Mucosa of descending colon (tissue), 3 donors: ENCODE measurements at regions not wholly inside any gene's neighbourhood (a gene's known extent, or its start where the extent isn't known, plus 50 kb on each side); places are given as distances from the start of the nearest gene placed in this dataset.

ENCODE experiments used
- ATAC-seq: fragments of 200-7000 bp; cut with Tn5 transposase; one replicate; pipeline ENCODE4 v1.9.1; 2020; ENCODE audit warnings: mild to moderate bottlenecking, moderate library complexity
- DNase-seq, 3 donors: peaks; one replicate each; pipeline ENCODE4 v3.0.0-alpha.2; 2020
- H3K36me3 ChIP-seq: fragments of 200-600 bp; one replicate; pipeline ENCODE4 v1.8.0; 2021; ENCODE audit warnings: low read depth, mild to moderate bottlenecking
- H3K4me1 ChIP-seq: fragments of 200-600 bp; one replicate; pipeline ENCODE4 v1.8.0; 2021; ENCODE audit warnings: low read depth, mild to moderate bottlenecking
- H3K4me3 ChIP-seq: fragments of 200-600 bp; one replicate; pipeline ENCODE4 v1.8.0; 2021; ENCODE audit warnings: mild to moderate bottlenecking
- H3K9me3 ChIP-seq: fragments of 200-600 bp; one replicate; pipeline ENCODE4 v1.8.0; 2021; ENCODE audit warnings: mild to moderate bottlenecking
- intact Hi-C, 2 donors: fragments of 100-400 bp; cut with DNase I in 1 of 2; cut with micrococcal nuclease in 1 of 2; formaldehyde crosslinking; loops; one replicate each; pipeline versions ENCODE4 v1.11.0 to v1.11.1; 2022; cut with DNase I, micrococcal nuclease
- TF ChIP-seq, protein P1 (sequence below): fragments of 200-600 bp; IDR thresholded peaks from one replicate; pipeline ENCODE4 v1.8.0; 2022; ENCODE audit warnings: antibody characterized with exemption, mild to moderate bottlenecking
- donor health status: DM: no; HTN: no; CAD: no; lungs with moderate emphysema.
- donor health status: DM: no; HTN: no; CAD: no.
- donor health status: DM: no; HTN: yes; CAD: no.

DNA sequence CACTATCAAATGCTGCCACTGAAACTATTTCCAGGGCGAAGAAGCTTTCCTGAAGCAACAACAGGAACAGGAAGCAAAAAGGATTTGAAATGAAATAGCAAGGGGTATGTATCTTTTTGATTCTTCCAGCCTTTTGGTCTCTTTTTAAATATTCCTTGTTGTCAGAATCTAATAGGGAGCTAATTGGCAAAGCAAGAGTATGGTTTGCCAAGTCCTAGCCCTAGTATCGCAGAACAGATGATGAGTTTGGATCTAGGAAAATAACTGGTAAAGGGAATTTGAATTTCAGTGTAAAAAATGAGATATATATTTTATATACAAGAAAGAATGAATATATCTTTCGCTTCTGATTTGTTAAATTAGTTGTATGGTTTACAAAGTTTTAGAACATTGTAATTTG lies 252.5 kb downstream of the ANKRD7 start:
- no peak overlapping the region for H3K4me3 ChIP-seq
- no peaks in the 10 kb centered on the region for H3K4me1 ChIP-seq
- no peaks in the 10 kb centered on the region for H3K36me3 ChIP-seq
- intact Hi-C loops: no loop called here
- TF ChIP-seq, protein P1, sequence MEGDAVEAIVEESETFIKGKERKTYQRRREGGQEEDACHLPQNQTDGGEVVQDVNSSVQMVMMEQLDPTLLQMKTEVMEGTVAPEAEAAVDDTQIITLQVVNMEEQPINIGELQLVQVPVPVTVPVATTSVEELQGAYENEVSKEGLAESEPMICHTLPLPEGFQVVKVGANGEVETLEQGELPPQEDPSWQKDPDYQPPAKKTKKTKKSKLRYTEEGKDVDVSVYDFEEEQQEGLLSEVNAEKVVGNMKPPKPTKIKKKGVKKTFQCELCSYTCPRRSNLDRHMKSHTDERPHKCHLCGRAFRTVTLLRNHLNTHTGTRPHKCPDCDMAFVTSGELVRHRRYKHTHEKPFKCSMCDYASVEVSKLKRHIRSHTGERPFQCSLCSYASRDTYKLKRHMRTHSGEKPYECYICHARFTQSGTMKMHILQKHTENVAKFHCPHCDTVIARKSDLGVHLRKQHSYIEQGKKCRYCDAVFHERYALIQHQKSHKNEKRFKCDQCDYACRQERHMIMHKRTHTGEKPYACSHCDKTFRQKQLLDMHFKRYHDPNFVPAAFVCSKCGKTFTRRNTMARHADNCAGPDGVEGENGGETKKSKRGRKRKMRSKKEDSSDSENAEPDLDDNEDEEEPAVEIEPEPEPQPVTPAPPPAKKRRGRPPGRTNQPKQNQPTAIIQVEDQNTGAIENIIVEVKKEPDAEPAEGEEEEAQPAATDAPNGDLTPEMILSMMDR: no peak
- DNase-seq: no peak
- peaks cover 8% of the 10 kb centered on the region for H3K9me3 ChIP-seq
- ATAC-seq: no peak

DNA sequence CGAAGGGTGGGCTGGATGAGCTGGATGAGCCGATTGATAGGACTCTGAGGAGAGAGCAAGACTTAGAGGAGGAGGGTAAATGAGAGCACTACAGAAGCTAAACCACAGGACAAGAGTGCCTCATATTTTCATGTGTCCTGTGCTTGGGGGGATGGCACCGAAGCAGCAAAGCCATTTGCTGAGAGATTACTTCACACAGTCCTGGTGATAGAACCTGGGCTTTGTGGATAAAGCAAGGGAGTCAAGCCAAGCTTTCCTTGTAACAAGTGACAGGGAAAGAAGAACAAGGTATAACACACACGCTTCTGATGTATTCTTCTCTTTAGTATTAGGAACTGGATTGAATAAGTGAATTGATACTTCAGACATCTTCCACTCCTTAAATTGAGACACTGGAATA lies 253.7 kb downstream of the ANKRD7 start:
- H3K4me3 ChIP-seq: no peak overlapping the region
- no peaks in the 10 kb centered on the region for H3K4me1 ChIP-seq
- DNase-seq (no peak), ATAC-seq (no peak)
- TF ChIP-seq, protein P1: no peak
- peaks cover 8% of the 10 kb centered on the region for H3K9me3 ChIP-seq
- H3K36me3 ChIP-seq: no peaks in the 10 kb centered on the region
- intact Hi-C loops: no loop called here

DNA sequence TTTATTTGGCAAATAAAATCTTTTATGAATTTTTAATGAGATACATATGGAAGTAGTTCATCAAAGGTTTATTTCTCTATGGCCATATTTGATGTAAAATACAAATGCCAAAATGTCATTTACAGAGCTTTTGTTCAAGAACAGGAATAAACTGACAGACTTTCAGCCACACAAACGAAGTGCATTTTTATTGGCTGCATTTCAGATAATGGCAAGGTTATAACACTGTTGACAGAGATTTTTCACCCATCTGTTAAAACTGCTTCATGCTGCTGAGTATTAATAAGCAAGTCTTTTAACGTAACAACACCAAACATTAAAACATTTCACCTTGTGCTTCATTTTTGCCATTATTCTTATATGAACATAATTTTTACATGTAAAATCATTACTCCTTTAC lies 254.4 kb downstream of the ANKRD7 start:
- no peak for DNase-seq
- ATAC-seq: no peak
- intact Hi-C loops: no loop called here
- no peak overlapping the region for H3K4me3 ChIP-seq
- H3K36me3 ChIP-seq: no peaks in the 10 kb centered on the region
- TF ChIP-seq, protein P1: no peak
- H3K9me3 ChIP-seq: peaks cover 8% of the 10 kb centered on the region
- H3K4me1 ChIP-seq: no peaks in the 10 kb centered on the region

DNA sequence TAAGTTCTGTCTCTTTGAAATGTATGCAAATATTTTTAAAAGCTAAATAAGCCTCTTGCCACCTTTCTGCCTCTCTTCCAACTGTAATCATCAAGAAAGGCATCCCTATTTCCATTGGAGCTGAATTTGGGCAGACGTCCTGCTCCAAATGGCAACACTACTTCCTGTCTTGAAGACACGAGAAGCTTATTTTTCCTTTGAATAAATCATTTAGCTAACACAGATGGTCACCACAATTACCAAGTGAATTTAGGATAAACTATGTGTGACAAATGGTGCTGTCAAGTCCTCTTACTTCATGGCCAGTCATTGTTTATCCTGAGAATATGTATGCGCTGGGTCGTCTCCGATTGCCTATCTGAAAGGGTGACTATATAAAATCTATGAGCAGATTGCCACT lies 268.0 kb downstream of the ANKRD7 start:
- H3K36me3 ChIP-seq: no peaks in the 10 kb centered on the region
- no peak for DNase-seq
- TF ChIP-seq, protein P1: no peak
- intact Hi-C loops: no loop called here
- no peaks in the 10 kb centered on the region for H3K4me1 ChIP-seq
- H3K9me3 ChIP-seq: no peaks in the 10 kb centered on the region
- ATAC-seq: no peak
- no peak overlapping the region for H3K4me3 ChIP-seq

DNA sequence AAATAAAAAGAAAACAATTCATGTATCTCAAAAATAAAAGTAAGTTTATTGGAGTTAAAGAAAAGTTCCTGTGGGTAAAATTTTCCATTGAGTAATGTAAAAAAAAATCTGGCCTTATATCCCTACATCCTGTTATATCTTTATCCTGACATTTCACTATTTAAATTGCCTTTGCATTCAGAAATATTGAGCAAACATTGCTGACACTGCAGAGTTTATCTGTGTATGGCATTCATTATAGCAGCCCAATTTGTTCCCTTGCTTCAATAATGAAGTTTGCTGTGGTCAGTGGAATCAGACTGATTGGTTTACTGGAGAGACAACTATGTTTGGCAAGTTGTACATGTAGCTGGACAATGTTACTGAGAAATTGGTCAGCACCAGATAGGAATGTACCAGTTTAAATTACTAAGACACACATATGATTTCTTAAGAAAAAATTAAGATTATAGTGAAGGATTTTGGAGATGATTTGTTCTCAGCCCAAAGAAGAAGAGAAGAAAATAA lies 271.7 kb downstream of the ANKRD7 start:
- TF ChIP-seq, protein P1: no peak
- Histone ChIP-seq H3K4me3 (no peak overlapping the region), H3K9me3 (no peaks in the 10 kb centered on the region), H3K36me3 (no peaks in the 10 kb centered on the region), H3K4me1 (no peaks in the 10 kb centered on the region)
- ATAC-seq (no peak), DNase-seq (no peak)
- intact Hi-C loops: no loop called here

DNA sequence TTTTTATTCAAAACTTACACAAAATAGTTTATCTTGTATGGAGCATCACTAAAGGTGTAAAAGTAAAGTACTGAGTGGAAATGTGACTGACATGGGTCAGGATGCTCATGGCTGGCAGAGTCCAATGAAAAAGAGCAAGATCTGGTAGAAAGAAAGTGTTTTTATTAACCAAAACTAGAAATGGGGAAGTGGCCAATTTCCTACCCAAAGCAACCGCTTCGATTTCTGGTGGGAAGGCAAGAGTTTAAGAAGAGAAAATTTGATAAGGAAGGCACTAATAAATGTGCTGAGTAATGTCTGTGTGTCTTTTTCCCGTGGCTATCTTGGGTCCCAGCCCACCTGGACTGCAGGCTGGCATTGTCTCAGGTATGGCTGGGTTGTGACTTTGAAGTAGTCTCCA lies 277.7 kb downstream of the ANKRD7 start:
- intact Hi-C loops: no loop called here
- Histone ChIP-seq H3K4me3 (no peak overlapping the region), H3K36me3 (no peaks in the 10 kb centered on the region), H3K4me1 (no peaks in the 10 kb centered on the region), H3K9me3 (no peaks in the 10 kb centered on the region)
- no peak for DNase-seq
- ATAC-seq: no peak
- TF ChIP-seq, protein P1: no peak
